ENCODE measurements at regions not wholly inside any gene's neighbourhood (a gene's known extent, or its start where the extent isn't known, plus 50 kb on each side); places are given as distances from the start of the nearest gene placed in this dataset.

GRCh38 chr5:130692770-130693169 lies 472.3 kb downstream of the HINT1 start:
- Histone ChIP-seq H3K36me3 (ENCODE audit: insufficient read depth, insufficient read length, low read length) (no peaks in the 10 kb centered on the region), H3K9me3 (ENCODE audit: insufficient read depth, low read length) (no peaks in the 10 kb centered on the region), H3K4me3 (ENCODE audit: insufficient read length, low read depth) (no peak overlapping the region), H3K27me3 (ENCODE audit: insufficient read depth, insufficient read length) (no peaks in the 10 kb centered on the region), H3K9ac (ENCODE audit: insufficient read length, low read depth) (no peak overlapping the region), H3K4me1 (ENCODE audit: insufficient read depth, insufficient read length) (no peaks in the 10 kb centered on the region)
- DNase-seq (ENCODE audit: low read depth, low spot score): no peak
- no peak for TF ChIP-seq SUZ12 (IDR thresholded peaks at IDR 0.05; ENCODE audit: extremely low read depth, insufficient read depth, insufficient read length)
- TF ChIP-seq ZNF274 (IDR thresholded peaks at IDR 0.05; ENCODE audit: low read depth, low read length): no peak
- TF ChIP-seq YY1 (IDR thresholded peaks at IDR 0.05; ENCODE audit: insufficient read depth, insufficient read length): no peak

DNA sequence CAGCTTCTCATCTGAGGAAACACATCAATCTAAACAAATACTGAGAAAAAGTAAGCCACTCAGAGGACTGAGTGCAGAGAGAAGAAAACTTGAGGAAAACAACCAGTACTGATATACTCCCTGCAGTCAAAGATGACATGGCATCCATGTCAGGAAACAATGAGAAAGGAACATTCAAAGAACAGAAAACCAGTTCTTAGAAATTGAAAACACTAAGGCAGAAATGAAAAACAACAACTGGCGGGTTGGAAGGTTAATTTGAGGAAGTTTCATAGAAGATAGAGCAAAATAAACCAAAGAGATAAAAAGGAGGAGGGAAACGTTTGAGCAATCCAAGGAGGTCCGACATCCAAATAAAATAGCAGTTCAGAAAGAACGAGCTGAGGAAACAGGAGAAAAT lies 475.2 kb downstream of the HINT1 start:
- Histone ChIP-seq H3K9ac (ENCODE audit: insufficient read length, low read depth) (no peak overlapping the region), H3K36me3 (ENCODE audit: insufficient read depth, insufficient read length, low read length) (no peaks in the 10 kb centered on the region), H3K27me3 (ENCODE audit: insufficient read depth, insufficient read length) (no peaks in the 10 kb centered on the region), H3K9me3 (ENCODE audit: insufficient read depth, low read length) (no peaks in the 10 kb centered on the region), H3K4me3 (ENCODE audit: insufficient read length, low read depth) (no peak overlapping the region), H3K4me1 (ENCODE audit: insufficient read depth, insufficient read length) (no peaks in the 10 kb centered on the region)
- no peak for TF ChIP-seq YY1 (IDR thresholded peaks at IDR 0.05; ENCODE audit: insufficient read depth, insufficient read length)
- DNase-seq (ENCODE audit: low read depth, low spot score): no peak

- Histone ChIP-seq H3K4me3 (ENCODE audit: insufficient read length, low read depth) (no peak overlapping the region), H3K4me1 (ENCODE audit: insufficient read depth, insufficient read length) (no peaks in the 10 kb centered on the region), H3K36me3 (ENCODE audit: insufficient read depth, insufficient read length, low read length) (no peaks in the 10 kb centered on the region), H3K27me3 (ENCODE audit: insufficient read depth, insufficient read length) (no peaks in the 10 kb centered on the region), H3K9me3 (ENCODE audit: insufficient read depth, low read length) (no peaks in the 10 kb centered on the region), H3K9ac (ENCODE audit: insufficient read length, low read depth) (no peak overlapping the region)
- DNase-seq (ENCODE audit: low read depth, low spot score): no peak
- TF ChIP-seq YY1 (IDR thresholded peaks at IDR 0.05; ENCODE audit: insufficient read depth, insufficient read length) (no peak), ZNF274 (IDR thresholded peaks at IDR 0.05; ENCODE audit: low read depth, low read length) (no peak), SUZ12 (IDR thresholded peaks at IDR 0.05; ENCODE audit: extremely low read depth, insufficient read depth, insufficient read length) (no peak)
Measured at GRCh38 chr5:130687085-130687733, 477.8 kb downstream of the HINT1 start.

DNA sequence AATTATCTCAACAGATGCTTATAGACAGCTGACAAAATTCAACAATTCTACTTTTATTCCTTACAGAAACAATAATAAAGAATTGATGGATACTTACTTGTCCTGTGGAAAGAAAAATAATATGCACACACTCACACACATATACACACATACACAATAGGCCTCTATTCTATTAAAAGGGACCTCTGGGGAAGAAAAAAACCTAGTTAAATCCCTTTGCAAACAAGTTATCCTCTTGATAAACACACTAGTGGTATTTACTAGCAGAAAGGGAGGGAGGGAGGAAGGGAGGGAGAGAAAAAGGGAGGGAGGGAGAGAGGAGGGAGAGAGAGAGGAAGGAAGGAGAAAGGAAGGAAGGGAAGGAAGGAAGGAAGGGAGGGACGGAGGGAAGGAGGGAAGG lies 486.4 kb downstream of the HINT1 start:
- Histone ChIP-seq H3K36me3 (ENCODE audit: insufficient read depth, insufficient read length, low read length) (no peaks in the 10 kb centered on the region), H3K9ac (ENCODE audit: insufficient read length, low read depth) (no peak overlapping the region), H3K27me3 (ENCODE audit: insufficient read depth, insufficient read length) (no peaks in the 10 kb centered on the region), H3K9me3 (ENCODE audit: insufficient read depth, low read length) (no peaks in the 10 kb centered on the region), H3K4me3 (ENCODE audit: insufficient read length, low read depth) (no peak overlapping the region), H3K4me1 (ENCODE audit: insufficient read depth, insufficient read length) (no peaks in the 10 kb centered on the region)
- no peak for DNase-seq (ENCODE audit: low read depth, low spot score)
- no peak for TF ChIP-seq ZNF274 (IDR thresholded peaks at IDR 0.05; ENCODE audit: low read depth, low read length)
- no peak for TF ChIP-seq SUZ12 (IDR thresholded peaks at IDR 0.05; ENCODE audit: extremely low read depth, insufficient read depth, insufficient read length)
- TF ChIP-seq YY1 (IDR thresholded peaks at IDR 0.05; ENCODE audit: insufficient read depth, insufficient read length): no peak

- H3K9me3 ChIP-seq (ENCODE audit: insufficient read depth, low read length): no peaks in the 10 kb centered on the region
- H3K9ac ChIP-seq (ENCODE audit: insufficient read length, low read depth): no peak overlapping the region
- DNase-seq (ENCODE audit: low read depth, low spot score): no peak
- no peak for TF ChIP-seq ZNF274 (IDR thresholded peaks at IDR 0.05; ENCODE audit: low read depth, low read length)
- TF ChIP-seq YY1 (IDR thresholded peaks at IDR 0.05; ENCODE audit: insufficient read depth, insufficient read length): no peak
- TF ChIP-seq SUZ12 (IDR thresholded peaks at IDR 0.05; ENCODE audit: extremely low read depth, insufficient read depth, insufficient read length): no peak
- no peaks in the 10 kb centered on the region for H3K27me3 ChIP-seq (ENCODE audit: insufficient read depth, insufficient read length)
- H3K36me3 ChIP-seq (ENCODE audit: insufficient read depth, insufficient read length, low read length): no peaks in the 10 kb centered on the region
- no peaks in the 10 kb centered on the region for H3K4me1 ChIP-seq (ENCODE audit: insufficient read depth, insufficient read length)
- no peak overlapping the region for H3K4me3 ChIP-seq (ENCODE audit: insufficient read length, low read depth)
Measured at GRCh38 chr5:130666462-130666861, 498.6 kb downstream of the HINT1 start.

DNA sequence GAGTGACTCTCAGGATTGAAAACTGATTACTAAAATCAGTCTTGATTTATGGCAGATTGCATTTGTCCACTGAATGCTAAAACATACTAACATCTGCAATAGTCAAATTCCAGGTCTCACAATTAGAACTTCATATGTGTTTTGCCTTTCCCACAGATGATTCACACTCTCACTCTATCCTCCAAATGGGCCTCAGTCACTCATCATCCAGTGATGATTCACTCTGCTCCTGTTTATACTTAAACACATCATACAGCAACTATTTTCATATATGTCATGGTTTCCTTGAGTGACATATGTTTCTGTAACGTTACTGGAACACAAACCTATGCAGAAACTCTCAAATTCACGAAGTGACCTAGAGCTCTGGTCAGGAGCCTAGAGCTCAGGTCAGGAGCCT lies 512.9 kb downstream of the HINT1 start:
- TF ChIP-seq SUZ12 (IDR thresholded peaks at IDR 0.05; ENCODE audit: extremely low read depth, insufficient read depth, insufficient read length) (no peak), ZNF274 (IDR thresholded peaks at IDR 0.05; ENCODE audit: low read depth, low read length) (no peak)
- Histone ChIP-seq H3K4me3 (ENCODE audit: insufficient read length, low read depth) (no peak overlapping the region), H3K4me1 (ENCODE audit: insufficient read depth, insufficient read length) (no peaks in the 10 kb centered on the region), H3K9me3 (ENCODE audit: insufficient read depth, low read length) (no peaks in the 10 kb centered on the region), H3K9ac (ENCODE audit: insufficient read length, low read depth) (no peak overlapping the region), H3K27me3 (ENCODE audit: insufficient read depth, insufficient read length) (no peaks in the 10 kb centered on the region), H3K36me3 (ENCODE audit: insufficient read depth, insufficient read length, low read length) (no peaks in the 10 kb centered on the region)
- no peak for DNase-seq (ENCODE audit: low read depth, low spot score)

DNA sequence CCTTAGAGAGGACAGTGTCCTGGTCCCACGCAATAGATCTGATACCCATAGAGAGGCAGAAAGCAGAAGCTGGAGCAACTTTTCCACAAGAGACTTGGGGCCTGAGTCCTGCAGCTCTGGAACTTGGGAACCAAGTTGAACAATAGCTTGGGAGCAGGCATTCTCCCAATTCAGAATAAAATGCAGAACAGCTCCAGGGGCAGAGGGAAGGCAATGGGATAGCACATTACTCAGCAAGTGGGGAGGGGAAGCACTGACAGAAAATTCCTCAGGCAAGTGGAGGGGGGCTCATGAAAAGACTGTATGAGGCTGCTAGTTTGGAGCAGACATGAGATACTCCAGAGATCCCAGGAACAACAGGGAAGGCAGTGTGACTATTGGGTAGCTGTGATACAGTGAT lies 513.6 kb downstream of the HINT1 start:
- no peak overlapping the region for H3K9ac ChIP-seq (ENCODE audit: insufficient read length, low read depth)
- H3K4me1 ChIP-seq (ENCODE audit: insufficient read depth, insufficient read length): no peaks in the 10 kb centered on the region
- no peaks in the 10 kb centered on the region for H3K27me3 ChIP-seq (ENCODE audit: insufficient read depth, insufficient read length)
- no peak overlapping the region for H3K4me3 ChIP-seq (ENCODE audit: insufficient read length, low read depth)
- no peaks in the 10 kb centered on the region for H3K36me3 ChIP-seq (ENCODE audit: insufficient read depth, insufficient read length, low read length)
- no peak for TF ChIP-seq SUZ12 (IDR thresholded peaks at IDR 0.05; ENCODE audit: extremely low read depth, insufficient read depth, insufficient read length)
- TF ChIP-seq YY1 (IDR thresholded peaks at IDR 0.05; ENCODE audit: insufficient read depth, insufficient read length): no peak
- no peak for TF ChIP-seq ZNF274 (IDR thresholded peaks at IDR 0.05; ENCODE audit: low read depth, low read length)
- no peaks in the 10 kb centered on the region for H3K9me3 ChIP-seq (ENCODE audit: insufficient read depth, low read length)
- peak; percentile 35 for DNase-seq (ENCODE audit: low read depth, low spot score)

Measured in NT2/D1 (cell line).